Activated naive CD8-positive, alpha-beta T cell treated with anti-CD3 and anti-CD28 coated beads, Interleukin-2, amount 50 U/mL, for 24 hours (primary cell): ENCODE measurements at regions not wholly inside any gene's neighbourhood (a gene's known extent, or its start where the extent isn't known, plus 50 kb on each side); places are given as distances from the start of the nearest gene placed in this dataset.

Experiments
- ATAC-seq: fragments of 150-1000 bp; cut with Tn5 transposase; one replicate; pipeline ENCODE4 v1.10.0; 2021
- DNase-seq: peaks from one replicate; pipeline ENCODE4 v3.0.0; 2021
- H3K27ac Mint-ChIP-seq: one replicate; pipeline ENCODE4 v1.8.0; 2021; ENCODE audit warnings: mild to moderate bottlenecking, mixed read lengths
- H3K27me3 Mint-ChIP-seq: one replicate; pipeline ENCODE4 v1.8.0; 2021; ENCODE audit warnings: mixed read lengths
- H3K36me3 Mint-ChIP-seq: one replicate; pipeline ENCODE4 v1.8.0; 2021; ENCODE audit warnings: low read depth, mixed read lengths
- H3K4me1 Mint-ChIP-seq: one replicate; pipeline ENCODE4 v1.8.0; 2021; ENCODE audit warnings: mixed read lengths
- H3K4me3 Mint-ChIP-seq: one replicate; pipeline ENCODE4 v1.8.0; 2021; ENCODE audit warnings: mild to moderate bottlenecking, moderate library complexity, mixed read lengths
- H3K9me3 Mint-ChIP-seq: one replicate; pipeline ENCODE4 v1.8.0; 2021; ENCODE audit warnings: mixed read lengths

- Mint-ChIP-seq H3K4me1 (peaks cover 48% of the 10 kb centered on the region), H3K9me3 (no peaks in the 10 kb centered on the region), H3K4me3 (no peak overlapping the region), H3K27ac (no peak overlapping the region), H3K36me3 (no peaks in the 10 kb centered on the region), H3K27me3 (no peaks in the 10 kb centered on the region)
- no peak for ATAC-seq
- no peak for DNase-seq
Measured at GRCh38 chr6:14455876-14456648, 338.5 kb downstream of the CD83 start.

GRCh38 chr6:14456941-14457340, 339.4 kb downstream of the CD83 start:
- Mint-ChIP-seq H3K36me3 (no peaks in the 10 kb centered on the region), H3K27ac (no peak overlapping the region), H3K4me3 (no peak overlapping the region), H3K27me3 (no peaks in the 10 kb centered on the region), H3K4me1 (peaks cover 41% of the 10 kb centered on the region), H3K9me3 (no peaks in the 10 kb centered on the region)
- DNase-seq = no peak
- ATAC-seq = no peak

GRCh38 chr6:14458669-14459266, 341.2 kb downstream of the CD83 start:
- H3K4me3 Mint-ChIP-seq = no peak overlapping the region
- no peaks in the 10 kb centered on the region for H3K36me3 Mint-ChIP-seq
- DNase-seq (no peak), ATAC-seq (no peak)
- peaks cover 5% of the 10 kb centered on the region for H3K9me3 Mint-ChIP-seq
- H3K27ac Mint-ChIP-seq = no peak overlapping the region
- H3K4me1 Mint-ChIP-seq = peaks cover 23% of the 10 kb centered on the region
- H3K27me3 Mint-ChIP-seq = no peaks in the 10 kb centered on the region

- no peak overlapping the region for H3K4me3 Mint-ChIP-seq
- peaks cover 5% of the 10 kb centered on the region for H3K9me3 Mint-ChIP-seq
- H3K27ac Mint-ChIP-seq = no peak overlapping the region
- H3K4me1 Mint-ChIP-seq = peaks cover 21% of the 10 kb centered on the region
- ATAC-seq (no peak), DNase-seq (no peak)
- H3K36me3 Mint-ChIP-seq = no peaks in the 10 kb centered on the region
- H3K27me3 Mint-ChIP-seq = no peaks in the 10 kb centered on the region
Measured at GRCh38 chr6:14459315-14459714, 341.7 kb downstream of the CD83 start.

- Mint-ChIP-seq H3K9me3 (peaks cover 9% of the 10 kb centered on the region), H3K27me3 (no peaks in the 10 kb centered on the region), H3K27ac (no peak overlapping the region), H3K36me3 (no peaks in the 10 kb centered on the region), H3K4me1 (peaks cover 9% of the 10 kb centered on the region), H3K4me3 (no peak overlapping the region)
- DNase-seq (no peak), ATAC-seq (no peak)
Measured at GRCh38 chr6:14460556-14460955, 343.0 kb downstream of the CD83 start.

GRCh38 chr6:14462135-14462534, 344.6 kb downstream of the CD83 start:
- Mint-ChIP-seq H3K27me3 (no peaks in the 10 kb centered on the region), H3K4me1 (peaks cover 4% of the 10 kb centered on the region), H3K4me3 (no peak overlapping the region), H3K9me3 (peaks cover 14% of the 10 kb centered on the region), H3K27ac (no peak overlapping the region), H3K36me3 (no peaks in the 10 kb centered on the region)
- ATAC-seq = no peak
- no peak for DNase-seq

GRCh38 chr6:14462566-14462965, 345.0 kb downstream of the CD83 start:
- ATAC-seq (no peak), DNase-seq (no peak)
- no peak overlapping the region for H3K4me3 Mint-ChIP-seq
- peaks cover 4% of the 10 kb centered on the region for H3K4me1 Mint-ChIP-seq
- H3K27me3 Mint-ChIP-seq = no peaks in the 10 kb centered on the region
- H3K36me3 Mint-ChIP-seq = no peaks in the 10 kb centered on the region
- H3K9me3 Mint-ChIP-seq = peaks cover 16% of the 10 kb centered on the region
- no peak overlapping the region for H3K27ac Mint-ChIP-seq

- DNase-seq (no peak), ATAC-seq (no peak)
- Mint-ChIP-seq H3K36me3 (no peaks in the 10 kb centered on the region), H3K4me1 (peaks cover 4% of the 10 kb centered on the region), H3K4me3 (no peak overlapping the region), H3K27me3 (no peaks in the 10 kb centered on the region), H3K27ac (no peak overlapping the region), H3K9me3 (peaks cover 20% of the 10 kb centered on the region)
Measured at GRCh38 chr6:14463110-14463509, 345.5 kb downstream of the CD83 start.

- Mint-ChIP-seq H3K27ac (no peak overlapping the region), H3K36me3 (no peaks in the 10 kb centered on the region), H3K9me3 (peaks cover 25% of the 10 kb centered on the region), H3K27me3 (no peaks in the 10 kb centered on the region), H3K4me1 (peaks cover 4% of the 10 kb centered on the region), H3K4me3 (no peak overlapping the region)
- DNase-seq (no peak), ATAC-seq (no peak)
Measured at GRCh38 chr6:14464055-14464454, 346.5 kb downstream of the CD83 start.

GRCh38 chr6:14464716-14465115, 347.1 kb downstream of the CD83 start:
- H3K4me1 Mint-ChIP-seq = peaks cover 4% of the 10 kb centered on the region
- ATAC-seq (no peak), DNase-seq (no peak)
- peaks cover 31% of the 10 kb centered on the region for H3K9me3 Mint-ChIP-seq
- no peak overlapping the region for H3K27ac Mint-ChIP-seq
- no peaks in the 10 kb centered on the region for H3K27me3 Mint-ChIP-seq
- H3K36me3 Mint-ChIP-seq = peaks cover 5% of the 10 kb centered on the region
- no peak overlapping the region for H3K4me3 Mint-ChIP-seq

- Mint-ChIP-seq H3K27me3 (no peaks in the 10 kb centered on the region), H3K27ac (no peak overlapping the region), H3K4me1 (peaks cover 4% of the 10 kb centered on the region), H3K4me3 (no peak overlapping the region), H3K9me3 (peaks cover 31% of the 10 kb centered on the region), H3K36me3 (peaks cover 5% of the 10 kb centered on the region)
- DNase-seq (no peak), ATAC-seq (no peak)
Measured at GRCh38 chr6:14466278-14466677, 348.7 kb downstream of the CD83 start.

- H3K4me3 Mint-ChIP-seq = no peak overlapping the region
Measured at GRCh38 chr6:14467591-14467990, 350.0 kb downstream of the CD83 start.

GRCh38 chr6:14468647-14469321, 351.2 kb downstream of the CD83 start:
- ATAC-seq (no peak), DNase-seq (no peak)
- H3K36me3 Mint-ChIP-seq = peaks cover 5% of the 10 kb centered on the region
- H3K27me3 Mint-ChIP-seq = no peaks in the 10 kb centered on the region
- H3K27ac Mint-ChIP-seq = no peak overlapping the region
- H3K9me3 Mint-ChIP-seq = peaks cover 31% of the 10 kb centered on the region
- peaks cover 4% of the 10 kb centered on the region for H3K4me1 Mint-ChIP-seq
- no peak overlapping the region for H3K4me3 Mint-ChIP-seq

More at GRCh38 chr6:14467591-14467990, 350.0 kb downstream of the CD83 start:
- Mint-ChIP-seq H3K27me3 (no peaks in the 10 kb centered on the region), H3K27ac (no peak overlapping the region), H3K9me3 (peaks cover 33% of the 10 kb centered on the region), H3K36me3 (peaks cover 5% of the 10 kb centered on the region), H3K4me1 (peaks cover 4% of the 10 kb centered on the region)
- DNase-seq (no peak), ATAC-seq (no peak)

- peaks cover 31% of the 10 kb centered on the region for H3K9me3 Mint-ChIP-seq
- H3K4me1 Mint-ChIP-seq = peaks cover 8% of the 10 kb centered on the region
- no peak for ATAC-seq
- H3K27ac Mint-ChIP-seq = no peak overlapping the region
- DNase-seq = no peak
- peaks cover 5% of the 10 kb centered on the region for H3K36me3 Mint-ChIP-seq
- no peak overlapping the region for H3K4me3 Mint-ChIP-seq
- no peaks in the 10 kb centered on the region for H3K27me3 Mint-ChIP-seq
Measured at GRCh38 chr6:14470101-14470500, 352.5 kb downstream of the CD83 start.

GRCh38 chr6:14470671-14471070, 353.1 kb downstream of the CD83 start:
- H3K27ac Mint-ChIP-seq = no peak overlapping the region
- peaks cover 27% of the 10 kb centered on the region for H3K9me3 Mint-ChIP-seq
- ATAC-seq (no peak), DNase-seq (no peak)
- H3K4me1 Mint-ChIP-seq = peaks cover 8% of the 10 kb centered on the region
- no peaks in the 10 kb centered on the region for H3K27me3 Mint-ChIP-seq
- no peak overlapping the region for H3K4me3 Mint-ChIP-seq
- peaks cover 5% of the 10 kb centered on the region for H3K36me3 Mint-ChIP-seq
